Progenitor cell of endocrine pancreas (in vitro differentiated cells): ENCODE measurements at regions not wholly inside any gene's neighbourhood (a gene's known extent, or its start where the extent isn't known, plus 50 kb on each side); places are given as distances from the start of the nearest gene placed in this dataset.

ENCODE experiments used
- DNase-seq: peaks from one replicate; pipeline ENCODE4 v3.0.0; 2021; ENCODE audit warnings: low spot score; ENCODE audit not compliant: unreplicated experiment
- H3K27ac Mint-ChIP-seq: 2 replicates; pipeline ENCODE4 v1.8.0; 2021; ENCODE audit warnings: mild to moderate bottlenecking, moderate library complexity, mixed read lengths
- H3K27me3 Mint-ChIP-seq: 2 replicates; pipeline ENCODE4 v1.8.0; 2021; ENCODE audit warnings: mixed read lengths
- H3K36me3 Mint-ChIP-seq: 2 replicates; pipeline ENCODE4 v1.8.0; 2022; ENCODE audit warnings: mixed read lengths; ENCODE audit not compliant: insufficient read depth
- H3K4me1 Mint-ChIP-seq: 2 replicates; pipeline ENCODE4 v1.8.0; 2021; ENCODE audit warnings: low read depth, mixed read lengths
- H3K4me3 Mint-ChIP-seq: 2 replicates; pipeline ENCODE4 v1.8.0; 2021; ENCODE audit warnings: low read depth, mild to moderate bottlenecking, moderate library complexity, mixed read lengths
- H3K9me3 Mint-ChIP-seq: 2 replicates; pipeline ENCODE4 v1.8.0; 2021; ENCODE audit warnings: low read depth, mixed read lengths
- CTCF ChIP-seq: fragments of 200-600 bp; sonication (generic); IDR thresholded peaks from one replicate; pipeline ENCODE4 v1.5.0; 2021; ENCODE audit warnings: antibody characterized with exemption, mild to moderate bottlenecking; ENCODE audit not compliant: unreplicated experiment

- no peaks in the 10 kb centered on the region for H3K36me3 Mint-ChIP-seq
- no peak overlapping the region for H3K27ac Mint-ChIP-seq
- H3K9me3 Mint-ChIP-seq, result peaks cover 3% of the 10 kb centered on the region
- TF ChIP-seq CTCF, result no peak
- H3K4me3 Mint-ChIP-seq, result no peak overlapping the region
- peaks cover 3% of the 10 kb centered on the region for H3K4me1 Mint-ChIP-seq
- peaks cover 18% of the 10 kb centered on the region for H3K27me3 Mint-ChIP-seq
- no peak for DNase-seq
Measured at GRCh38 chr1:4460052-4460451, 194.4 kb upstream of the AJAP1 start.

GRCh38 chr1:4460651-4461050, 193.8 kb upstream of the AJAP1 start:
- Mint-ChIP-seq H3K36me3 (no peaks in the 10 kb centered on the region), H3K4me3 (no peak overlapping the region), H3K9me3 (peaks cover 3% of the 10 kb centered on the region), H3K27ac (no peak overlapping the region), H3K27me3 (peaks cover 17% of the 10 kb centered on the region), H3K4me1 (peaks cover 3% of the 10 kb centered on the region)
- DNase-seq, result no peak
- TF ChIP-seq CTCF, result no peak

GRCh38 chr1:4461726-4462290, 192.6 kb upstream of the AJAP1 start:
- Mint-ChIP-seq H3K36me3 (no peaks in the 10 kb centered on the region), H3K4me3 (no peak overlapping the region), H3K9me3 (no peaks in the 10 kb centered on the region), H3K4me1 (peaks cover 3% of the 10 kb centered on the region), H3K27me3 (peaks cover 11% of the 10 kb centered on the region), H3K27ac (no peak overlapping the region)
- no peak for TF ChIP-seq CTCF
- no peak for DNase-seq

- no peak overlapping the region for H3K27ac Mint-ChIP-seq
- H3K4me3 Mint-ChIP-seq, result no peak overlapping the region
- no peak for TF ChIP-seq CTCF
- no peaks in the 10 kb centered on the region for H3K9me3 Mint-ChIP-seq
- H3K4me1 Mint-ChIP-seq, result peaks cover 3% of the 10 kb centered on the region
- DNase-seq, result no peak
- peaks cover 11% of the 10 kb centered on the region for H3K27me3 Mint-ChIP-seq
- H3K36me3 Mint-ChIP-seq, result no peaks in the 10 kb centered on the region
Measured at GRCh38 chr1:4462831-4463484, 191.5 kb upstream of the AJAP1 start.

GRCh38 chr1:4463631-4464030, 190.8 kb upstream of the AJAP1 start:
- H3K27me3 Mint-ChIP-seq, result peaks cover 11% of the 10 kb centered on the region
- TF ChIP-seq CTCF, result no peak
- H3K4me1 Mint-ChIP-seq, result peaks cover 3% of the 10 kb centered on the region
- no peak overlapping the region for H3K4me3 Mint-ChIP-seq
- no peak for DNase-seq
- no peaks in the 10 kb centered on the region for H3K36me3 Mint-ChIP-seq
- no peak overlapping the region for H3K27ac Mint-ChIP-seq
- H3K9me3 Mint-ChIP-seq, result no peaks in the 10 kb centered on the region
